GM10266 (cell line): ENCODE measurements at regions not wholly inside any gene's neighbourhood (a gene's known extent, or its start where the extent isn't known, plus 50 kb on each side); places are given as distances from the start of the nearest gene placed in this dataset.
A peak's percentile ranks its signal among the peaks of the same experiment; 100 is the strongest.

ENCODE experiments used
- DNase-seq: peaks from one replicate; pipeline ENCODE4 v3.0.0; 2012; ENCODE audit errors: extremely low spot score
- CTCF ChIP-seq: IDR thresholded peaks from 2 replicates; pipeline ENCODE4 v1.5.1; 2012; ENCODE audit warnings: mild to moderate bottlenecking, low read depth; ENCODE audit not compliant: control insufficient read depth, insufficient read depth; ENCODE audit errors: missing control alignments

GRCh38 chr5:44885903-44886302, 77.2 kb downstream of the MRPS30 start:
- no peak for TF ChIP-seq CTCF
- DNase-seq = peak; percentile 61

DNA sequence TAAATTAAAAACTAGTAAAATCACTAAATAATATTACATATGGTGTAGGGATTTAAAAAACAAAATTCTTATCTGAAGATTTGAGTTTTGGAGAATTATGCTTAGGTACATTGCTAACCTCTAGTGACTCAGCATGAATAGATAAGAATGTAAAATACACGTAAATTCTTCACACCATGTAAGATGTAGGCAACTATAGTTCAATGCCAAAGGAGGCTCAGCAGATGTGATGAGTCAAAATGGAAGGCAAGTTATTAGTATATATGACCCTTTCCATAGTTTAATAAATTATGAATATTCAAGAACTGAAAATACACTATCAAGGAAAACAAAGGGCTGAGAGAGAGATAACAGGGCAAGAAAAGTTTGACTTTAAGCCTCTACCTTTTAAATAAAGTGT, 79.0 kb downstream of the MRPS30 start:
- no peak for TF ChIP-seq CTCF
- DNase-seq = no peak

DNA sequence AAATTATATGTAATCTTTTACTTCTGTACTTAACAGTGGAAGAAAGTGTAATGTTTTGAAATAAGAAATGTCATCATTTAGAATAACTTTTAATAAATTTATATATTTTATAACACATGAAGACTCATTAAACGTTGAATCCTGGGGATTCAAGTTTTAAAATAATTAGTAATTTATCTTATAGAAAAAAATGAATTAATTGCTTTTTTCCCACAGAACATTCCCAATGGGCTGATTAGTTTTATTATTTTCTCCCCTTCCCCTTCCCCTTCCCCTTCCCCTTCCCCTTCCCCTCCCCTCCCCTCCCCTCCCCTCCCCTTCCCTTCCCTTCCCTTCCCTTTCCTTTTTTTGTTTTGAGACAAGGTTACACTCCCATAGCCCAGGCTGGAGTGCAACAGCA, 79.7 kb downstream of the MRPS30 start:
- no peak for DNase-seq
- TF ChIP-seq CTCF = no peak

DNA sequence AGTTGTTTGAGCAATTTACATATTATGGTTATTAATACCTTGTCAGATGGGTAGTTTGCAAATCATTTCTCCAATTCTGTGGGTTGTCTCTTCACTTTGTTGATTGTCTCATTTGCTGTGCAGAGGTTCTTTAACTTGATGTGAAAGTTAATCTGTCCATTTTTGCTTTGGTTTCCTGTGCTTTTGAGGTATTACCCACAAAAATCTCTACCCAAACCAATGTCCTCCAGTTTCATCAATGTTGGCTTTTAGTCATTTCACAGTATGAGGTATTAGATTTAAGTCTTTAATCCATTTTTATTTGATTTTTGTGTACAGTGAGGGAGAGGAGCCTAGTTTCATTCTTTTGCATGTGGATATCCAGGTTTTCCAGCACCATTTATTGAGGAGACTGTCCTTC, 82.4 kb downstream of the MRPS30 start:
- TF ChIP-seq CTCF = no peak
- no peak for DNase-seq

GRCh38 chr5:44900273-44900954, 91.7 kb downstream of the MRPS30 start:
- DNase-seq = no peak
- no peak for TF ChIP-seq CTCF

DNA sequence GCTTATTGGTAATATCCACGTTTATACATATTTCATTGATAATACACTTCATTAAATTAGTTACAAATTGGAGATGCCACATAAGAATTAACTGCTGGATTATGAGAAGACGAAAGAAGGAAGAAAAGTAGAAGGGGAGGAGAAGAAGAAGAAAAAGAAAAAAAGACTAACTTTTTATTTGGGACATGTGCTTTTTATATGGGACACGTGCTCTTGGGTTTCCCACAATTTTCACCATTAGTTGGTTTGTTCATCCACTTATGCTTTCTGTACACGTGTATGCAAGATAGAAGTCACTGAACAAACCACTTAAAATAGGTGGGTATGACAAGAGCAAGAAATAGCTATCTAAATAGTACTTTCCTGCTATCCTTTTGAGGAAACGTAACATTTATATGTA, 98.6 kb downstream of the MRPS30 start:
- no peak for DNase-seq
- TF ChIP-seq CTCF = no peak

- TF ChIP-seq CTCF = no peak
- DNase-seq = no peak
These were observed 100.3 kb downstream of the MRPS30 start for GRCh38 chr5:44909004-44909403.
